ENCODE measurements at regions not wholly inside any gene's neighbourhood (a gene's known extent, or its start where the extent isn't known, plus 50 kb on each side); places are given as distances from the start of the nearest gene placed in this dataset.

- H3K36me3 Mint-ChIP-seq: no peaks in the 10 kb centered on the region
- DNase-seq: no peak
- peaks cover 0 to 16% (median 6%) of the 10 kb centered on the region in 3 donors for H3K27me3 Mint-ChIP-seq
- H3K27ac Mint-ChIP-seq: no peak overlapping the region
- no peak for ATAC-seq (ENCODE audit: low read depth in 2 of 2)
- H3K4me1 Mint-ChIP-seq: no peaks in the 10 kb centered on the region
- H3K4me3 Mint-ChIP-seq: no peak overlapping the region
- H3K9me3 Mint-ChIP-seq: peaks cover 0 to 5% (median 0%) of the 10 kb centered on the region in 7 donors
These were observed 271.1 kb upstream of the C2CD4B start for GRCh38 chr15:62436235-62436634.

DNA sequence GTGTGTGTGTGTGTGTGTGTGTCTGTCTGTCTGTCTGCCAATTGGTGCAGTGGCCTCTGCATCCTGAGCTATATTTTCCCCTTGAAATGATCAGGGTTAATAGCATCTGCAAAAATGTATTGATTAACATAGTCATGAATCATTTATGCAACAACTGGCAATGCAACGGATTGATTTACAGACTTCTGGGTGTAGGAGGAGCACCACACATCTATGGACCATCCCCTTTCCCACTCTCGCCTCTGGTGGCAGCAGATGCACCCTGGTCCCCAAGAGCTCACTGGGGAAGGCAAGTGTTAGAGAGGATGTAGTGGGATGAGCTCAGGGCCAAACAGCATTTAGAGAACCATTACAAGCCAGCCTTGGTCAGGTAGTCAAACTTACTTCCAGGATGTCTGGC lies 272.7 kb upstream of the C2CD4B start:
- DNase-seq (no peak), ATAC-seq (ENCODE audit: low read depth in 2 of 2) (no peak)
- no peak overlapping the region for H3K4me3 Mint-ChIP-seq
- H3K27ac Mint-ChIP-seq: no peak overlapping the region
- no peaks in the 10 kb centered on the region for H3K36me3 Mint-ChIP-seq
- peaks cover 0 to 5% (median 0%) of the 10 kb centered on the region in 7 donors for H3K9me3 Mint-ChIP-seq
- H3K4me1 Mint-ChIP-seq: no peaks in the 10 kb centered on the region
- H3K27me3 Mint-ChIP-seq: peaks cover 0 to 16% (median 6%) of the 10 kb centered on the region in 3 donors

- ATAC-seq (ENCODE audit: low read depth in 2 of 2): no peak
- H3K36me3 Mint-ChIP-seq: no peaks in the 10 kb centered on the region
These were observed 274.5 kb upstream of the C2CD4B start for GRCh38 chr15:62439543-62440016.

DNA sequence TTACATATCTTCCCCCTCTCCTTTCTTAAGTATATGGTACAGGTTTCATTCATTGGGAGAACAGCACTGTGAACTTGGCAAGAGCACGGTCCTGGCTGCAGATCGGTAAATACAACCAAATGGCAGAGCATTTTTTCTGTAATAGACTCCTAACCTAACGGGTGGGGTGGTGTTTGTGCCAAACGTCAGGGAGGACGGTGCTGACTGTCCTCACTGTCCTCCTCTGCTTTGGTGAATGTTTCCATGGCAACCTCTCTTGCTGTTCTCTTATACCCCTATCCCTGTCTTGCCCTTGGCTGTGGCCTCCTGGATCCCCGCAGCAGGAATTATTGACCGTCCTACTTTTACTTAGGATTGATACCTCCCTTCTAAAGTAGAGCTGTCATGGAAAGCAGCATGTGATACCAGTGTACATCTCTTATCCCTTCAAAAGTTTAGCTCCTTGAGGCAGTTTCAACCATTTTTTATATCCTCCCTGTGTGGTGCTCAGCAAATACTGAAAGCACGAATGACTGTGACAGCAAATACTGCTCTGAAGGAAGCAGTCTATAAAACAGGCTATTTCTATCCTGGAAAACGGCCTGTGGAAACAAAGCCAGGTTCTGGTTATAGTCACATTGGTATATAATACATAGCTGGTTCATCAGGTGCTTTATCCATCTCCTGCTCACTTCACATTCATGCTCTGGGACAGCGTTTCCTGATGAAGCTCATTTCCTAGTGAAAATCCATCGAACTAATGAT lies 275.4 kb upstream of the C2CD4B start:
- H3K9me3 Mint-ChIP-seq: peaks cover 0 to 5% (median 0%) of the 10 kb centered on the region in 7 donors
- no peak overlapping the region for H3K4me3 Mint-ChIP-seq
- H3K4me1 Mint-ChIP-seq: no peaks in the 10 kb centered on the region
- DNase-seq: no peak
- ATAC-seq (ENCODE audit: low read depth in 2 of 2): no peak
- H3K27me3 Mint-ChIP-seq: peaks cover 0 to 16% (median 6%) of the 10 kb centered on the region in 3 donors
- H3K27ac Mint-ChIP-seq: no peak overlapping the region
- no peaks in the 10 kb centered on the region for H3K36me3 Mint-ChIP-seq

More at GRCh38 chr15:62439543-62440016, 274.5 kb upstream of the C2CD4B start:
- Mint-ChIP-seq H3K9me3 (peaks cover 0 to 5% (median 0%) of the 10 kb centered on the region in 7 donors), H3K4me1 (no peaks in the 10 kb centered on the region), H3K27ac (no peak overlapping the region), H3K4me3 (no peak overlapping the region), H3K27me3 (peaks cover 0 to 16% (median 6%) of the 10 kb centered on the region in 3 donors)
- no peak for DNase-seq

GRCh38 chr15:62444104-62445022 lies 279.3 kb upstream of the C2CD4B start:
- no peak for DNase-seq
- Mint-ChIP-seq H3K27me3 (peaks cover 0 to 9% (median 5%) of the 10 kb centered on the region in 3 donors), H3K4me1 (no peaks in the 10 kb centered on the region), H3K4me3 (peak overlapping the region in 1 of 8 donors; percentile 29), H3K9me3 (peaks cover 0 to 2% (median 0%) of the 10 kb centered on the region in 7 donors), H3K36me3 (no peaks in the 10 kb centered on the region), H3K27ac (no peak overlapping the region)
- no peak for ATAC-seq (ENCODE audit: low read depth in 2 of 2)

DNA sequence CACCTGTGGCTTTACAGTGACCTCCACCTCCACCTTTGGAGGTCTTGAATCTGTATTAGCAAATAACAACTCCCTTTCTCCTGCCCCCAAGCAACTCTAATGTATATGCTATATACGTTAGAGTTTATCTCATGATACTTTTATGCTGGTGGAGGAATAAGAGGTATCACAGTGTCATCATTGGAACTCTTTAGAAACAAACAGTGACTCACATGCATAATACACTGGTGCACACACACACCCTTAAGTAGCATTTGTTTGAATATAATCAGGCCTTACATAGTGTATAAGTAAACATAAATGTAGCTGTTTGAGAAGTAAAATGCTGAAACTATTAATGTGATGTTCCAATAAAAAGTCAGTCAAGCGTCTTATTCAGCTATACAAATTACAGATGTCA lies 280.2 kb upstream of the C2CD4B start:
- Mint-ChIP-seq H3K9me3 (peaks cover 0 to 4% (median 0%) of the 10 kb centered on the region in 7 donors), H3K27me3 (peaks cover 0 to 16% (median 5%) of the 10 kb centered on the region in 3 donors), H3K4me1 (no peaks in the 10 kb centered on the region), H3K4me3 (no peak overlapping the region), H3K36me3 (no peaks in the 10 kb centered on the region), H3K27ac (no peak overlapping the region)
- no peak for ATAC-seq (ENCODE audit: low read depth in 2 of 2)
- no peak for DNase-seq

- Mint-ChIP-seq H3K27ac (no peak overlapping the region), H3K4me1 (no peaks in the 10 kb centered on the region), H3K9me3 (peaks cover 0 to 4% (median 0%) of the 10 kb centered on the region in 7 donors), H3K4me3 (no peak overlapping the region), H3K36me3 (no peaks in the 10 kb centered on the region), H3K27me3 (peaks cover 0 to 8% (median 5%) of the 10 kb centered on the region in 3 donors)
- ATAC-seq (ENCODE audit: low read depth in 2 of 2) (no peak), DNase-seq (no peak)
These were observed 281.9 kb upstream of the C2CD4B start for GRCh38 chr15:62446984-62447383.

DNA sequence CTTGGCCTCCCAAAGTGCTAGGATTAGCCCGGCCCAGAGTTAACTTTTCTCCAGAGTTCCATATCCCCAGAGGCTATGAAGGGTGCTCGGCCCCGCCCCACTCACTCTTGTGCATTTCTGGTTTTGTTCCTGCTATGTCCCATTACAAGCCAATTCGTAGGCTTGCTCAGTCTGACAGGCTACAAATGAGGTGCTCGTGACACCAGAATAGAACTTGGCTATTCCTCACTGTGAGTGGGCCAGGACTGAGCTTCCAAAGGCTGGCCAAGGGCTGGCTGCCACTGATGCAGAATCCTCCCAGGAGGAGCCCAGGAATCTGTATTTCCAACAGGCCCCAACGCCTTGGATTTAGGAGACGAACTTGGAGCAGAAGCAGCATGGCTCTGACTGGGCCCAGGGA lies 282.7 kb upstream of the C2CD4B start:
- no peak for DNase-seq
- no peak for ATAC-seq (ENCODE audit: low read depth in 2 of 2)
- H3K4me3 Mint-ChIP-seq: no peak overlapping the region
- no peaks in the 10 kb centered on the region for H3K4me1 Mint-ChIP-seq
- no peak overlapping the region for H3K27ac Mint-ChIP-seq
- peaks cover 0 to 4% (median 0%) of the 10 kb centered on the region in 7 donors for H3K9me3 Mint-ChIP-seq
- H3K27me3 Mint-ChIP-seq: peaks cover 0 to 8% (median 5%) of the 10 kb centered on the region in 3 donors
- H3K36me3 Mint-ChIP-seq: no peaks in the 10 kb centered on the region

DNA sequence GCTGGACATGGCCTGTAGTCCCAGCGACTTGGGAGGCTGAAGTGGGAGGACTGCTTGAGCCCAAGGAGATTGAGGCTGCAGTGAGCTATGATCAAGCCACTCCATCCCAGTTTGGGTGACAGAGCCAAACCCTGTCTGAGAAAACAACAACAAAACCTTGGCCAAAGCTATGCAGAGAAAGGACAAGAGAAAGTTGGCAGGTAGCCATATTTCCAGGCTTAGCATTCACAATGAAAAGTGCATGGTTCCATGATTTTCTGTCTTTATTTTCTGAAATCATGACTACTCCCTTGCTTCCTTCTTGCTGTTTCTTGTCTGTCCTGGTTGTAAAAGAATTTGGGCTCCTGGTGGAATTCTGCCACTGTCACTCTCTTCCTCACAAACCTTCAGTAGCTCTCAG lies 284.6 kb upstream of the C2CD4B start:
- H3K27ac Mint-ChIP-seq: peak overlapping the region in 3 of 6 donors; percentile 28 to 56 (median 47)
- peaks cover 0 to 4% (median 0%) of the 10 kb centered on the region in 7 donors for H3K9me3 Mint-ChIP-seq
- DNase-seq: no peak
- no peaks in the 10 kb centered on the region for H3K36me3 Mint-ChIP-seq
- ATAC-seq (ENCODE audit: low read depth in 2 of 2): no peak
- H3K4me3 Mint-ChIP-seq: no peak overlapping the region
- peaks cover 0 to 8% (median 5%) of the 10 kb centered on the region in 3 donors for H3K27me3 Mint-ChIP-seq
- no peaks in the 10 kb centered on the region for H3K4me1 Mint-ChIP-seq

- Mint-ChIP-seq H3K9me3 (peaks cover 0 to 4% (median 0%) of the 10 kb centered on the region in 7 donors), H3K27ac (peak overlapping the region in 2 of 6 donors; percentile 47 to 56), H3K27me3 (peaks cover 0 to 8% (median 5%) of the 10 kb centered on the region in 3 donors), H3K4me1 (no peaks in the 10 kb centered on the region), H3K4me3 (no peak overlapping the region), H3K36me3 (no peaks in the 10 kb centered on the region)
- DNase-seq (no peak), ATAC-seq (ENCODE audit: low read depth in 2 of 2) (no peak)
These were observed 285.0 kb upstream of the C2CD4B start for GRCh38 chr15:62450061-62450460.

DNA sequence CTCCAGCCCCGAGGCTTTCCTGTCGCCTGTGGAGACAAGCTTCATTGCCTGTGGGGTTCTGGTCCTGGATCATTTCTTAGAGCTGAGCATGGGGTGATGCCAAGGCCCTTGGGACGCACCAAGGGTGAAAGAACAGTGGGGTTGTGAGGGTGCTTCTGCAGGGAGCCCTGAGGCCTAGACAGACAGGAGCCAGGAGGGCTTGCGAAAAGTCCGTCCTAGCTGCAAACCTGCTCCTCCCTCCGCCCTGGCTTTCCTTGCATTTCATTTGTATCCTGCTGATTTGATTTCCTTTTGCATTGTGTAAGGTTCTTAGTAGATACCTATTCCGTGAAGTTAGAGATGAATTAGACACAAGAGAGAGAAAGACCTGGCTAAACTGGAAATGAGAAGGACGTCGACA lies 286.9 kb upstream of the C2CD4B start:
- Mint-ChIP-seq H3K4me3 (no peak overlapping the region), H3K4me1 (no peaks in the 10 kb centered on the region), H3K36me3 (no peaks in the 10 kb centered on the region), H3K9me3 (peaks cover 0 to 4% (median 0%) of the 10 kb centered on the region in 7 donors), H3K27ac (no peak overlapping the region), H3K27me3 (peaks cover 0 to 8% (median 0%) of the 10 kb centered on the region in 3 donors)
- DNase-seq (no peak), ATAC-seq (ENCODE audit: low read depth in 2 of 2) (no peak)

GRCh38 chr15:62452667-62453066 lies 287.6 kb upstream of the C2CD4B start:
- H3K36me3 Mint-ChIP-seq: no peaks in the 10 kb centered on the region
- H3K27me3 Mint-ChIP-seq: peaks cover 0 to 8% (median 0%) of the 10 kb centered on the region in 3 donors
- H3K27ac Mint-ChIP-seq: no peak overlapping the region
- H3K4me3 Mint-ChIP-seq: no peak overlapping the region
- peaks cover 0 to 4% (median 0%) of the 10 kb centered on the region in 7 donors for H3K9me3 Mint-ChIP-seq
- no peak for ATAC-seq (ENCODE audit: low read depth in 2 of 2)
- H3K4me1 Mint-ChIP-seq: no peaks in the 10 kb centered on the region
- DNase-seq: no peak

- Mint-ChIP-seq H3K27me3 (peaks cover 0 to 8% (median 0%) of the 10 kb centered on the region in 3 donors), H3K27ac (no peak overlapping the region)
- no peak for ATAC-seq (ENCODE audit: low read depth in 2 of 2)
These were observed 288.3 kb upstream of the C2CD4B start for GRCh38 chr15:62453375-62453774.

More at GRCh38 chr15:62453375-62453774, 288.3 kb upstream of the C2CD4B start:
- Mint-ChIP-seq H3K4me3 (peak overlapping the region in 1 of 8 donors; percentile 57), H3K9me3 (peaks cover 0 to 4% (median 0%) of the 10 kb centered on the region in 7 donors), H3K4me1 (no peaks in the 10 kb centered on the region), H3K36me3 (no peaks in the 10 kb centered on the region)
- DNase-seq: no peak

All from naive B cell (primary cell).